ENCODE measurements at regions not wholly inside any gene's neighbourhood (a gene's known extent, or its start where the extent isn't known, plus 50 kb on each side); places are given as distances from the start of the nearest gene placed in this dataset.

GRCh38 chr9:106326493-106326892, 536.5 kb upstream of the ZNF462 start:
- H4K5ac ChIP-seq (ENCODE audit: insufficient read length, low read depth, low read length) = no peak overlapping the region
- no peak overlapping the region for H3K27ac ChIP-seq (ENCODE audit: insufficient read length, low read depth, low read length)
- no peak overlapping the region for H3K23ac ChIP-seq (ENCODE audit: insufficient read length, low read depth, low read length)
- no peaks in the 10 kb centered on the region for H4K20me1 ChIP-seq (ENCODE audit: control insufficient read depth, insufficient read depth, insufficient read length)
- no peaks in the 10 kb centered on the region for H3K27me3 Mint-ChIP-seq (ENCODE audit: low read depth)
- H3K27ac Mint-ChIP-seq = no peak overlapping the region
- H3K4me2 ChIP-seq (ENCODE audit: insufficient read depth, insufficient read length, low read length) = no peak overlapping the region
- H3K36me3 Mint-ChIP-seq (ENCODE audit: insufficient read depth in 1 of 3, low read depth in 3 of 3) = no peaks in the 10 kb centered on the region
- H3K79me2 ChIP-seq (ENCODE audit: insufficient read depth, low read length) = no peaks in the 10 kb centered on the region
- H3K27me3 ChIP-seq (ENCODE audit: insufficient read depth, low read length) = no peaks in the 10 kb centered on the region
- no peak overlapping the region for H3K56ac ChIP-seq (ENCODE audit: insufficient read length, low read depth, low read length)
- no peak overlapping the region for H4K91ac ChIP-seq (ENCODE audit: insufficient read length, low read depth, low read length)
- H3K9me3 Mint-ChIP-seq = no peaks in the 10 kb centered on the region
- H3T11ph ChIP-seq (ENCODE audit: low read length) = no peak overlapping the region
- H3K9ac ChIP-seq (ENCODE audit: extremely low read depth, insufficient read length, low read length) = no peak overlapping the region
- H3K14ac ChIP-seq (ENCODE audit: insufficient read depth, low read length) = no peak overlapping the region
- WGBS (ENCODE audit: extremely low coverage, insufficient read length, low lambda C conversion rate) = no CpG with 5 or more reads among the region's 4 CpGs
- H4K8ac ChIP-seq (replicated peaks; ENCODE audit: insufficient read length, low read depth, low read length) = no peak overlapping the region
- H2BK15ac ChIP-seq (ENCODE audit: low read depth, low read length) = no peak overlapping the region
- H2BK120ac ChIP-seq (ENCODE audit: low read depth, low read length, poor library complexity, severe bottlenecking) = no peak overlapping the region
- H3K4me1 Mint-ChIP-seq = peaks cover 15 to 21% of the 10 kb centered on the region in 2 experiments; a peak in 3 of 4 replicates
- TF ChIP-seq, protein P1, sequence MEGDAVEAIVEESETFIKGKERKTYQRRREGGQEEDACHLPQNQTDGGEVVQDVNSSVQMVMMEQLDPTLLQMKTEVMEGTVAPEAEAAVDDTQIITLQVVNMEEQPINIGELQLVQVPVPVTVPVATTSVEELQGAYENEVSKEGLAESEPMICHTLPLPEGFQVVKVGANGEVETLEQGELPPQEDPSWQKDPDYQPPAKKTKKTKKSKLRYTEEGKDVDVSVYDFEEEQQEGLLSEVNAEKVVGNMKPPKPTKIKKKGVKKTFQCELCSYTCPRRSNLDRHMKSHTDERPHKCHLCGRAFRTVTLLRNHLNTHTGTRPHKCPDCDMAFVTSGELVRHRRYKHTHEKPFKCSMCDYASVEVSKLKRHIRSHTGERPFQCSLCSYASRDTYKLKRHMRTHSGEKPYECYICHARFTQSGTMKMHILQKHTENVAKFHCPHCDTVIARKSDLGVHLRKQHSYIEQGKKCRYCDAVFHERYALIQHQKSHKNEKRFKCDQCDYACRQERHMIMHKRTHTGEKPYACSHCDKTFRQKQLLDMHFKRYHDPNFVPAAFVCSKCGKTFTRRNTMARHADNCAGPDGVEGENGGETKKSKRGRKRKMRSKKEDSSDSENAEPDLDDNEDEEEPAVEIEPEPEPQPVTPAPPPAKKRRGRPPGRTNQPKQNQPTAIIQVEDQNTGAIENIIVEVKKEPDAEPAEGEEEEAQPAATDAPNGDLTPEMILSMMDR (conservative IDR thresholded peaks at IDR 0.05) = no peak
- DNase-seq = no peak
- H2BK12ac ChIP-seq (ENCODE audit: insufficient read length, low read depth, low read length) = no peak overlapping the region
- H3K4me1 ChIP-seq (ENCODE audit: insufficient read depth, low read length) = no peaks in the 10 kb centered on the region; the same call in 1 of the 2 replicates
- H3K4ac ChIP-seq (ENCODE audit: low read depth, low read length) = no peak overlapping the region
- no peak overlapping the region for H3K4me3 Mint-ChIP-seq
- no peak overlapping the region for H3K18ac ChIP-seq (ENCODE audit: insufficient read length, low read depth, low read length)
- no peaks in the 10 kb centered on the region for H3K79me1 ChIP-seq (ENCODE audit: insufficient read depth, low read depth, low read length, poor library complexity, severe bottlenecking)
- H2AFZ ChIP-seq (ENCODE audit: low read length) = no peak overlapping the region
- no peaks in the 10 kb centered on the region for H3K23me2 ChIP-seq (ENCODE audit: insufficient read length, low read depth, low read length, poor library complexity, severe bottlenecking)
- no peak overlapping the region for H2AK5ac ChIP-seq (ENCODE audit: insufficient read length, low read length)
- H2BK20ac ChIP-seq (ENCODE audit: low read depth, low read length, poor library complexity, severe bottlenecking) = no peak overlapping the region
- H3K9me3 ChIP-seq (ENCODE audit: control insufficient read depth, low read depth, low read length) = no peaks in the 10 kb centered on the region
- H2BK5ac ChIP-seq (ENCODE audit: insufficient read length, low read length) = no peak overlapping the region

Measured in H9 (cell line).